ENCODE measurements at regions not wholly inside any gene's neighbourhood (a gene's known extent, or its start where the extent isn't known, plus 50 kb on each side); places are given as distances from the start of the nearest gene placed in this dataset.
A peak's percentile ranks its signal among the peaks of the same experiment; 100 is the strongest.

DNA sequence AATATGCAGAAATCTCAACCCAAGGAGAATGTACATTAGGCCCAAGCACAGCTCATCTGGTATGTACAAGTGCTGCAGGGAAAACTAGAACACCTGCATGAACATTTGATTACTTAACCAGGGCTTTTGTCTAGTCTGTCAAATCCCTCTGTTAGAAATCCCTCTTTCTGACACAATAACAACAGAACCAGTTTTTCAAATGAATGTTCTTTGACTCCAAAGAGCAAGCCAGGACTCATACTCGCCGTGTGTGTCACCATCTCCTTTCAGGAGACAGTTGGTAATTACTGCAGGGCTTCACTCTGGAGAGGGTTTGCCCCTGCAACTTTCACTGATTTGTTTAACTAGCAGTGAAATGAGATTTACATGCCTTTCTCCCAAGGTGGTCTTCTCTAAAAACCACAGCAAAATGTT, 143.0 kb upstream of the FAM241A start:
- TF ChIP-seq EZH2 (IDR thresholded peaks at IDR 0.05; ENCODE audit: low read length) = no peak
- TF ChIP-seq, protein P1, sequence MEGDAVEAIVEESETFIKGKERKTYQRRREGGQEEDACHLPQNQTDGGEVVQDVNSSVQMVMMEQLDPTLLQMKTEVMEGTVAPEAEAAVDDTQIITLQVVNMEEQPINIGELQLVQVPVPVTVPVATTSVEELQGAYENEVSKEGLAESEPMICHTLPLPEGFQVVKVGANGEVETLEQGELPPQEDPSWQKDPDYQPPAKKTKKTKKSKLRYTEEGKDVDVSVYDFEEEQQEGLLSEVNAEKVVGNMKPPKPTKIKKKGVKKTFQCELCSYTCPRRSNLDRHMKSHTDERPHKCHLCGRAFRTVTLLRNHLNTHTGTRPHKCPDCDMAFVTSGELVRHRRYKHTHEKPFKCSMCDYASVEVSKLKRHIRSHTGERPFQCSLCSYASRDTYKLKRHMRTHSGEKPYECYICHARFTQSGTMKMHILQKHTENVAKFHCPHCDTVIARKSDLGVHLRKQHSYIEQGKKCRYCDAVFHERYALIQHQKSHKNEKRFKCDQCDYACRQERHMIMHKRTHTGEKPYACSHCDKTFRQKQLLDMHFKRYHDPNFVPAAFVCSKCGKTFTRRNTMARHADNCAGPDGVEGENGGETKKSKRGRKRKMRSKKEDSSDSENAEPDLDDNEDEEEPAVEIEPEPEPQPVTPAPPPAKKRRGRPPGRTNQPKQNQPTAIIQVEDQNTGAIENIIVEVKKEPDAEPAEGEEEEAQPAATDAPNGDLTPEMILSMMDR (optimal IDR thresholded peaks at IDR 0.05 in 1 of 3, IDR thresholded peaks at IDR 0.05 in 1 of 3, conservative IDR thresholded peaks at IDR 0.05 in 1 of 3; ENCODE audit: extremely low read depth in 1 of 3, insufficient read depth in 2 of 3, low read length in 3 of 3) = no peak
- Histone ChIP-seq H3K9me3 (ENCODE audit: control insufficient read depth, low read depth, low read length) (no peaks in the 10 kb centered on the region), H3K79me2 (ENCODE audit: control insufficient read depth, insufficient read depth, low read length) (no peaks in the 10 kb centered on the region), H3K36me3 (ENCODE audit: control insufficient read depth in 2 of 2, extremely low read depth in 1 of 2, insufficient read depth in 2 of 2, low read length in 2 of 2) (no peaks in the 10 kb centered on the region), H3K27ac (ENCODE audit: control insufficient read depth, insufficient read depth, low read length) (no peak overlapping the region), H3K27me3 (ENCODE audit: control insufficient read depth, extremely low read depth, insufficient read depth, low read length) (peaks cover 3% of the 10 kb centered on the region), H3K4me3 (ENCODE audit: control insufficient read depth in 2 of 3, extremely low read depth in 1 of 3, insufficient read depth in 2 of 3, low read depth in 1 of 3, low read length in 3 of 3) (no peak overlapping the region), H3K9me1 (ENCODE audit: control insufficient read depth, extremely low read depth, insufficient read depth, low read length) (no peaks in the 10 kb centered on the region), H2AFZ (ENCODE audit: control insufficient read depth, low read length) (no peak overlapping the region), H4K20me1 (ENCODE audit: control insufficient read depth, extremely low read depth, insufficient read depth, low read length) (no peaks in the 10 kb centered on the region), H3K9ac (ENCODE audit: control insufficient read depth, extremely low read depth, insufficient read depth, low read length) (no peak overlapping the region), H3K4me1 (ENCODE audit: control insufficient read depth, extremely low read depth, insufficient read depth, low read length) (peaks cover 11% of the 10 kb centered on the region), H3K4me2 (ENCODE audit: control insufficient read depth, extremely low read depth, insufficient read depth, low read depth, low read length) (no peak overlapping the region)
- peak; percentile 11 for DNase-seq (ENCODE audit: low read depth, low spot score)
- FAIRE-seq = peak; percentile 84
- dilution Hi-C loops (cut with MboI; ENCODE audit: extremely low pct_ligation_motif_present, low sequenced_read_pairs) = no loop called here

DNA sequence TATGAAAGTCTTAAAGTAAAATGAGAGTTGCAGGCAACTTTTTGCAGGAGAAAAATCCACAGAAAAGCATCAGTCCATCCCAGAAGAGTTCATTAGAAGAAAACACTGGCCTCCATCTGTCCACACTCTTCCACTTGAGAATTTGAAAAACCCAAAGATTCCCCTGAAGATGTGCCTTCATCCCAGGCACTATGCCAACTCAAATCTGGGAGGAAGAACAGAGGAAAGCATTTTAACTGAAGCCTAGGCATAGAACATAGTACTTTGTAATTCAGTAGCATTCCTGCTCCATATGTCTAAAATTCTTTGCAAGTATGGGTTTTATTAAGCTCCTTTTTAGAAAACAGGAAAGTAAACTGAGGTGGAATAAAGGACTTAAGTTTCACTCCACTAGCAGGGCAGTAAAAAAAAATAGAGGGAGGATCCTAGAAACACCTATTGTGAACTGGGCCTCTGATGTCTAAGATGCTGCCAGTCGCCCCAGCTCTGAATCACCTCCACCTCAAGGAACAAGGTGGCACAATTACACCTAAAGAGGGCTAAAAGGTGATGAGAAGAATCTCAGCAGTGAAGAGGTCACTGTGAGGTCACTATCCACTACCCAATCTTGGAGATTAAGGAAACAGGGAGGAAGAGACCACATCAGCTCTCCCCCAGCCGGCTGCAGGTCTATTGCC, 141.9 kb upstream of the FAM241A start:
- Histone ChIP-seq H3K4me1 (ENCODE audit: control insufficient read depth, extremely low read depth, insufficient read depth, low read length) (peaks cover 11% of the 10 kb centered on the region), H3K27ac (ENCODE audit: control insufficient read depth, insufficient read depth, low read length) (no peak overlapping the region), H3K4me3 (ENCODE audit: control insufficient read depth in 2 of 3, extremely low read depth in 1 of 3, insufficient read depth in 2 of 3, low read depth in 1 of 3, low read length in 3 of 3) (no peak overlapping the region), H3K4me2 (ENCODE audit: control insufficient read depth, extremely low read depth, insufficient read depth, low read depth, low read length) (no peak overlapping the region), H2AFZ (ENCODE audit: control insufficient read depth, low read length) (no peak overlapping the region), H3K27me3 (ENCODE audit: control insufficient read depth, extremely low read depth, insufficient read depth, low read length) (no peaks in the 10 kb centered on the region), H3K79me2 (ENCODE audit: control insufficient read depth, insufficient read depth, low read length) (no peaks in the 10 kb centered on the region), H3K9ac (ENCODE audit: control insufficient read depth, extremely low read depth, insufficient read depth, low read length) (no peak overlapping the region), H3K36me3 (ENCODE audit: control insufficient read depth in 2 of 2, extremely low read depth in 1 of 2, insufficient read depth in 2 of 2, low read length in 2 of 2) (no peaks in the 10 kb centered on the region), H4K20me1 (ENCODE audit: control insufficient read depth, extremely low read depth, insufficient read depth, low read length) (no peaks in the 10 kb centered on the region), H3K9me3 (ENCODE audit: control insufficient read depth, low read depth, low read length) (no peaks in the 10 kb centered on the region), H3K9me1 (ENCODE audit: control insufficient read depth, extremely low read depth, insufficient read depth, low read length) (no peaks in the 10 kb centered on the region)
- dilution Hi-C loops (cut with MboI; ENCODE audit: extremely low pct_ligation_motif_present, low sequenced_read_pairs) = no loop called here
- DNase-seq (ENCODE audit: low read depth, low spot score) (no peak), FAIRE-seq (no peak)
- TF ChIP-seq, protein P1 (optimal IDR thresholded peaks at IDR 0.05 in 1 of 3, IDR thresholded peaks at IDR 0.05 in 1 of 3, conservative IDR thresholded peaks at IDR 0.05 in 1 of 3; ENCODE audit: extremely low read depth in 1 of 3, insufficient read depth in 2 of 3, low read length in 3 of 3) = no peak
- no peak for TF ChIP-seq EZH2 (IDR thresholded peaks at IDR 0.05; ENCODE audit: low read length)

Data from keratinocyte (primary cell).